ENCODE measurements at regions not wholly inside any gene's neighbourhood (a gene's known extent, or its start where the extent isn't known, plus 50 kb on each side); places are given as distances from the start of the nearest gene placed in this dataset.

GRCh38 chr14:71320107-71320733 is 413.0 kb downstream of the PCNX1 start, which contains the start of gene SIPA1L1 (continued):
- TF ChIP-seq ZNF280B (CRISPR knock-in tag; IDR thresholded peaks at IDR 0.05) = no peak
- no peak for TF ChIP-seq ZNF76 (CRISPR knock-in tag; IDR thresholded peaks at IDR 0.05; ENCODE audit: borderline replicate concordance)
- no peak for TF ChIP-seq U2AF1 (optimal IDR thresholded peaks at IDR 0.05; ENCODE audit: low read depth, low read length)
- TF ChIP-seq ZNF444 (CRISPR knock-in tag; IDR thresholded peaks at IDR 0.05) = no peak
- no peak for TF ChIP-seq MNT (conservative IDR thresholded peaks at IDR 0.05)
- TF ChIP-seq ZNF146 (CRISPR knock-in tag; IDR thresholded peaks at IDR 0.05; ENCODE audit: unreplicated experiment) = no peak
- TF ChIP-seq HDAC2 (IDR thresholded peaks at IDR 0.05) = no peak
- TF ChIP-seq TOE1 (IDR thresholded peaks at IDR 0.05; ENCODE audit: borderline replicate concordance) = no peak
- TF ChIP-seq TOE1 (CRISPR knock-in tag; IDR thresholded peaks at IDR 0.05; ENCODE audit: borderline replicate concordance, low read depth) = no peak
- TF ChIP-seq MAX (CRISPR knock-in tag; IDR thresholded peaks at IDR 0.05) = no peak
- no peak for TF ChIP-seq RFX7 (CRISPR knock-in tag; IDR thresholded peaks at IDR 0.05)
- no peak for TF ChIP-seq ZNF263 (CRISPR knock-in tag; IDR thresholded peaks at IDR 0.05; ENCODE audit: borderline replicate concordance)
- TF ChIP-seq CTCF (IDR thresholded peaks at IDR 0.05 in 2 of 3, conservative IDR thresholded peaks at IDR 0.05 in 1 of 3; ENCODE audit: insufficient read depth in 2 of 3, low read depth in 1 of 3, low read length in 3 of 3) = 0 out of 6 replicates have a peak, but pooled peaks of 1 of the 3 experiments have one; percentile 3
- TF ChIP-seq TSC22D4 (tag; IDR thresholded peaks at IDR 0.05) = no peak
- TF ChIP-seq THAP12 (CRISPR knock-in tag; IDR thresholded peaks at IDR 0.05) = no peak
- no peak for TF ChIP-seq CREB1 (IDR thresholded peaks at IDR 0.05)
- no peak for TF ChIP-seq CREB1 (CRISPR knock-in tag; IDR thresholded peaks at IDR 0.05)
- no peak for TF ChIP-seq E2F8 (IDR thresholded peaks at IDR 0.05; ENCODE audit: low read depth, partially characterized antibody)

Data from K562 (cell line).